GM18870 (cell line): ENCODE measurements at regions not wholly inside any gene's neighbourhood (a gene's known extent, or its start where the extent isn't known, plus 50 kb on each side); places are given as distances from the start of the nearest gene placed in this dataset.

ENCODE experiments used
- ATAC-seq: cut with Tn5 transposase; IDR thresholded peaks from one replicate; pipeline ENCODE4 v1.9.1; 2021; ENCODE audit warnings: moderate library complexity; ENCODE audit not compliant: unreplicated experiment

- no peak for ATAC-seq
These were observed 481.9 kb upstream of the TNC start for GRCh38 chr9:115599898-115600297.

- ATAC-seq, result no peak
These were observed 483.5 kb upstream of the TNC start for GRCh38 chr9:115601434-115601833.

- no peak for ATAC-seq
These were observed 487.0 kb upstream of the TNC start for GRCh38 chr9:115604831-115605483.

- ATAC-seq, result no peak
These were observed 488.9 kb upstream of the TNC start for GRCh38 chr9:115606838-115607237.

- ATAC-seq, result no peak
These were observed 496.5 kb upstream of the TNC start for GRCh38 chr9:115614326-115614999.

- ATAC-seq, result no peak
These were observed 497.0 kb upstream of the TNC start for GRCh38 chr9:115615000-115615401.

GRCh38 chr9:115615821-115616665 is 498.1 kb upstream of the TNC start:
- no peak for ATAC-seq

GRCh38 chr9:115616666-115617239 is 498.8 kb upstream of the TNC start:
- no peak for ATAC-seq

GRCh38 chr9:115625251-115625650 is 507.3 kb upstream of the TNC start:
- ATAC-seq, result no peak

- no peak for ATAC-seq
These were observed 508.0 kb upstream of the TNC start for GRCh38 chr9:115625954-115626353.

- no peak for ATAC-seq
These were observed 509.6 kb upstream of the TNC start for GRCh38 chr9:115627511-115627910.

- no peak for ATAC-seq
These were observed 510.5 kb upstream of the TNC start for GRCh38 chr9:115628426-115628825.

GRCh38 chr9:115629879-115630840 is 512.2 kb upstream of the TNC start:
- no peak for ATAC-seq

- no peak for ATAC-seq
These were observed 514.4 kb upstream of the TNC start for GRCh38 chr9:115632391-115632790.

- ATAC-seq, result no peak
These were observed 515.1 kb upstream of the TNC start for GRCh38 chr9:115633104-115633503.

GRCh38 chr9:115635680-115636383 is 517.8 kb upstream of the PAPPA start:
- peak; percentile 78 for ATAC-seq

- ATAC-seq, result no peak
These were observed 517.0 kb upstream of the PAPPA start for GRCh38 chr9:115636596-115636995.

- ATAC-seq, result no peak
These were observed 515.9 kb upstream of the PAPPA start for GRCh38 chr9:115637661-115638060.

GRCh38 chr9:115640887-115641286 is 512.7 kb upstream of the PAPPA start:
- no peak for ATAC-seq

GRCh38 chr9:115642285-115642684 is 511.3 kb upstream of the PAPPA start:
- no peak for ATAC-seq
